Choroid plexus epithelial cell (primary cell): ENCODE measurements at regions not wholly inside any gene's neighbourhood (a gene's known extent, or its start where the extent isn't known, plus 50 kb on each side); places are given as distances from the start of the nearest gene placed in this dataset.

Experiments used
- DNase-seq: peaks from one replicate; pipeline ENCODE4 v3.0.0-alpha.2; 2010; ENCODE audit warnings: low read depth
- H3K4me3 ChIP-seq: 2 replicates; pipeline ENCODE4 v1.5.1; 2011; ENCODE audit warnings: low read depth, mild to moderate bottlenecking, control low read depth, low read length, moderate library complexity
- CTCF ChIP-seq: conservative IDR thresholded peaks from 2 replicates; pipeline ENCODE4 v1.5.1; 2011; ENCODE audit warnings: low read depth, mild to moderate bottlenecking, control low read depth, inconsistent platforms, low read length, moderate library complexity

- TF ChIP-seq CTCF, result no peak
- no peak overlapping the region for H3K4me3 ChIP-seq
- no peak for DNase-seq
These were observed 103.4 kb upstream of the KCNE2 start for GRCh38 chr21:34260277-34261008.

GRCh38 chr21:34261841-34262468 lies 101.9 kb upstream of the KCNE2 start:
- TF ChIP-seq CTCF, result no peak
- no peak overlapping the region for H3K4me3 ChIP-seq
- DNase-seq, result no peak

GRCh38 chr21:34262469-34262845 lies 101.3 kb upstream of the KCNE2 start:
- H3K4me3 ChIP-seq, result no peak overlapping the region
- TF ChIP-seq CTCF, result no peak
- no peak for DNase-seq

- H3K4me3 ChIP-seq, result no peak overlapping the region
- no peak for TF ChIP-seq CTCF
- DNase-seq, result no peak
These were observed 100.2 kb upstream of the KCNE2 start for GRCh38 chr21:34263629-34264028.

GRCh38 chr21:34266351-34266750 lies 97.5 kb upstream of the KCNE2 start:
- no peak for DNase-seq
- TF ChIP-seq CTCF, result no peak
- no peak overlapping the region for H3K4me3 ChIP-seq

- no peak overlapping the region for H3K4me3 ChIP-seq
- TF ChIP-seq CTCF, result no peak
- no peak for DNase-seq
These were observed 95.3 kb upstream of the KCNE2 start for GRCh38 chr21:34268493-34268892.

GRCh38 chr21:34270411-34270810 lies 93.4 kb upstream of the KCNE2 start:
- no peak overlapping the region for H3K4me3 ChIP-seq
- DNase-seq, result no peak
- TF ChIP-seq CTCF, result no peak
